GM19468 (cell line): ENCODE measurements at regions not wholly inside any gene's neighbourhood (a gene's known extent, or its start where the extent isn't known, plus 50 kb on each side); places are given as distances from the start of the nearest gene placed in this dataset.
"Not testable (repeated sequence)": the region's sequence is repeated elsewhere in the genome, so short reads cannot be mapped to it uniquely, and the experiment has no call there.

ENCODE experiments used
- ATAC-seq: cut with Tn5 transposase; IDR thresholded peaks from one replicate; pipeline ENCODE4 v1.9.1; 2021; ENCODE audit warnings: mild to moderate bottlenecking, moderate library complexity, moderate number of reproducible peaks; ENCODE audit not compliant: unreplicated experiment; ENCODE audit errors: extremely low read depth

GRCh38 chr16:52123061-52123839 lies 423.7 kb downstream of the TOX3 start:
- no peak for ATAC-seq

GRCh38 chr16:52117171-52117570 lies 429.8 kb downstream of the TOX3 start:
- no peak for ATAC-seq

- no peak for ATAC-seq
These were observed 432.6 kb downstream of the TOX3 start for GRCh38 chr16:52114379-52114778.

- ATAC-seq = no peak
These were observed 433.3 kb downstream of the TOX3 start for GRCh38 chr16:52113533-52114183.

GRCh38 chr16:52104993-52105392 lies 441.9 kb downstream of the TOX3 start:
- not testable (repeated sequence) for ATAC-seq

GRCh38 chr16:52103791-52104190 lies 443.2 kb downstream of the TOX3 start:
- no peak for ATAC-seq

GRCh38 chr16:52101246-52101645 lies 445.7 kb downstream of the TOX3 start:
- no peak for ATAC-seq

GRCh38 chr16:52099382-52099781 lies 447.6 kb downstream of the TOX3 start:
- no peak for ATAC-seq

- no peak for ATAC-seq
These were observed 451.5 kb downstream of the TOX3 start for GRCh38 chr16:52095471-52095870.

- no peak for ATAC-seq
These were observed 454.8 kb downstream of the TOX3 start for GRCh38 chr16:52092126-52092525.

- ATAC-seq = no peak
These were observed 456.9 kb downstream of the TOX3 start for GRCh38 chr16:52090080-52090479.

- no peak for ATAC-seq
These were observed 457.5 kb downstream of the TOX3 start for GRCh38 chr16:52089476-52089875.

- no peak for ATAC-seq
These were observed 460.0 kb downstream of the TOX3 start for GRCh38 chr16:52086901-52087300.

GRCh38 chr16:52078716-52079655 lies 468.0 kb downstream of the TOX3 start:
- no peak for ATAC-seq

GRCh38 chr16:52077607-52078006 lies 469.3 kb downstream of the TOX3 start:
- ATAC-seq = no peak

GRCh38 chr16:52076801-52077201 lies 470.1 kb downstream of the TOX3 start:
- ATAC-seq = no peak

GRCh38 chr16:52076332-52076731 lies 470.6 kb downstream of the TOX3 start:
- ATAC-seq = no peak

- ATAC-seq = no peak
These were observed 472.8 kb downstream of the TOX3 start for GRCh38 chr16:52074133-52074532.

GRCh38 chr16:52073024-52073423 lies 473.9 kb downstream of the TOX3 start:
- ATAC-seq = no peak

GRCh38 chr16:52071101-52071500 lies 475.8 kb downstream of the TOX3 start:
- no peak for ATAC-seq
